Activated naive CD4-positive, alpha-beta T cell treated with anti-CD3 and anti-CD28 coated beads, Interleukin-2, amount 50 U/mL, for 72 hours (primary cell): ENCODE measurements at regions not wholly inside any gene's neighbourhood (a gene's known extent, or its start where the extent isn't known, plus 50 kb on each side); places are given as distances from the start of the nearest gene placed in this dataset.
"Not testable (repeated sequence)": the region's sequence is repeated elsewhere in the genome, so short reads cannot be mapped to it uniquely, and the experiment has no call there.

Experiments
- ATAC-seq, 2 donors: fragments of 150-1000 bp; cut with Tn5 transposase; 2 replicates each; pipeline ENCODE4 v1.10.0; 2021; ENCODE audit warnings: mild to moderate bottlenecking in 2 of 2, moderate library complexity in 2 of 2
- DNase-seq, 2 donors: peaks; one replicate each; pipeline ENCODE4 v3.0.0; 2021 to 2022; ENCODE audit warnings: low spot score in 2 of 2
- H3K27ac Mint-ChIP-seq, 2 donors: one replicate each; pipeline ENCODE4 v1.8.0; 2022; ENCODE audit warnings: mild to moderate bottlenecking in 2 of 2, mixed read lengths in 2 of 2
- H3K36me3 Mint-ChIP-seq, 2 donors: one replicate each; pipeline ENCODE4 v1.8.0; 2022; ENCODE audit warnings: mixed read lengths in 2 of 2
- H3K9me3 Mint-ChIP-seq, 2 donors: one replicate each; pipeline ENCODE4 v1.8.0; 2022; ENCODE audit warnings: mixed read lengths in 2 of 2

DNA sequence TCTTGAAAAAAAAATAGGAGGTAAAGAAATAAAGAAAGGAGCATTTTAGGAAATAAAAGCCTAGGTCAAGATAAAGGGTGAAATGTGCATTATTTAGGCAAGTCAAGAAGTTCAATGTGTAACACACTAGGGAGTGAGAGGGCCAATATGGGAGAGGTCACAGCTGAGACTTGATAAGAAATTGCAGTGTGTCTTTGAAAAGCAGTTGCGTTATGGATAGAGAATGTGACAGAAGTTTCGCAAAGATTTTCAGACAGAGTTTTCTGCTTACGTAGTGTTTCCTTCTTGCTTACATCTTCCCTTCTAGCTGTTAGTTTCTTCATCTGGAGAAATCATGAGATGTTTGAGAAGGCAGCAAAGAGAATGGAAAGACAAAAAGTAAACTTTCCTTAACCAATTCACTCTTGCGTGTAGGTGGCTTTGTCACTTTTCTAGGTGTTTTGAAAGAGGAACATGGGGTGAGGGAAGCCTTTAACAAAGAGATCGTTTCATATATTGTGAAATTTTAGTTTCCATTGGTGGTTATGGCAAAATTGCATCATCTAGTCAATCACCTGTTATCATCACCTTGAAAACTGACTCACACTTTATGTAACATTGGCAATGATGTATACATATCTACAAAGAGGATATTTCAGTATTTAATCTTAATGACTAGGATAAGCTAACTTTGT, 975.5 kb downstream of the OLFM4 start:
- Mint-ChIP-seq H3K36me3 (no peaks in the 10 kb centered on the region), H3K27ac (no peak overlapping the region), H3K9me3 (peaks cover 10 to 11% of the 10 kb centered on the region in 2 donors)
- no peak for DNase-seq
- no peak for ATAC-seq

DNA sequence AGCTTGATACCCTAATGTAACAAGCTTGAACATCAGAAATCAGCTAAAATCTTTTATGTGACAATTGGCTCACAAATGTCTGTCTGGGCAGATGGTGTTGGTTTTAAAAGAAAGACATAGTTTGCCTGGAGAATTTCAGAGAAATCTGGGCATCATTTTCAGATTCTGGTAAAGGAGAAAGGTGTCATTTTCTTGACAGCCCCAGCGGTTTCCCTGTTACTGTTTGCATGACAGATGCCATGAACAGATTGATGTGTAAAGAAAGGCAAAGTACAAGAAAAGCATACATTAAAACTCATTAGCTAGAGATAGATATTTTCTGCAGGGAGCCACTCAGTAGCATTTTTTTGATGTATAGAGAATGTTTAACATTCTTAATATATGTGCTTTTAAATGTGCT, 987.9 kb downstream of the OLFM4 start:
- H3K27ac Mint-ChIP-seq = no peak overlapping the region
- H3K9me3 Mint-ChIP-seq = peaks cover 17 to 30% of the 10 kb centered on the region in 2 donors
- ATAC-seq (no peak), DNase-seq (no peak)
- H3K36me3 Mint-ChIP-seq = no peaks in the 10 kb centered on the region

DNA sequence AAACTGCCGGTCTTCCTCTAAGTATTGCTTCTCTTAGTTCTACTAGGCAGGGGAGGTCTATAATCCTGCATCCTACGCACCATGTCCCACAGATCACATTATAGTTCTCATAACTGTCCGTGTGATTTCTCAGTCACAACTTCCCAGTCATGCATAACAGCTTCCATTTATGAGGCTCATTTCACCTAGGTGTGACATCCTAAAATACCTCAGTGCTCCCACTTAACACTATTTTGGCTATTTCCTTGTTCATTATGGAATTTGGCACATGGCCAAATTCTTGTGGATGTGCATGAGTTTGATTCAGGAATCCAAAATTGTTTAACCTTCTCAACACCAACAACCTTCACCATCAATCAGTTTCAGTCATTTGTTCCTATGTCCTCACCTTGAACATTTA, 989.9 kb downstream of the OLFM4 start:
- Mint-ChIP-seq H3K27ac (no peak overlapping the region), H3K9me3 (peaks cover 17 to 19% of the 10 kb centered on the region in 2 donors), H3K36me3 (no peaks in the 10 kb centered on the region)
- no peak for ATAC-seq
- DNase-seq = no peak

DNA sequence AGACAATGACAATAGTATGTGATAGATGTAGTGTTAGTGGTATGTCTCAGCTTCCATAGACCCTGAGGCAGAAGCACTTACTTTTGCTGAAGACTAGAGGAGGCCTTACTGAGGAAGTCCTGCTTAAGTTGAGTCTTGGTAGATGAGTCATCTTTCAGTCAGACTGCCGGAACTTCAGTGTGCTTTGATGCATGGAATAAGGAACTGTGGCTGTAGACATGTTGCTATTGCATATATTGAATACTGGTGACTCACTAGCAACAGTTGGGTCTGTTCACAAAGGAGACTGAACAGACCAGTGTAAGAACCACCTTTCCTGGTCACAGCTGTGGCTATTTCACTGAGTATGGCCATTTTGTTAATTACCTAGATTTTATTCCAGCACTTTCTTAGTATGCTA, 1000.6 kb downstream of the OLFM4 start:
- no peak for DNase-seq
- Mint-ChIP-seq H3K27ac (no peak overlapping the region), H3K36me3 (peaks cover 0 to 10% of the 10 kb centered on the region in 2 donors), H3K9me3 (peaks cover 12 to 30% of the 10 kb centered on the region in 2 donors)
- no peak for ATAC-seq

DNA sequence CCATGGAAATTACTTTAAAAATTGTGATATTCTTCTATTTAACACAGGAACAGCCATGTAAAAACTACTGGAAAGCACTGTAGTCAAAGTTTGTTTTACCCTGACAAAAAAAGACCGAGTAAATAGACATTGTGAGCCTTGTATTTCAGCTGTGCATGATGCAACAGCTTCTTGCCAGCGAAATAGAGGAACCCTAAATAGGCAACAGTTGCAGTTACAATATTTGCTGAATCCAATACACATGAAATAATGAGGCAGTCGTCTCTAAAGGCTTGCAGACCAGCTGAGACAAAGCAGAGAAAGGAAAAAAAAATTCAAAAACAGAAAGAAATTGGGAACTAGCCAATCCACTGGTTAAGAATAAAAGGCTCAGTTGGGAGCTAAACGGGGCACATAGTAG, 1001.1 kb downstream of the OLFM4 start:
- H3K36me3 Mint-ChIP-seq = peaks cover 0 to 8% of the 10 kb centered on the region in 2 donors
- H3K9me3 Mint-ChIP-seq = peaks cover 9 to 28% of the 10 kb centered on the region in 2 donors
- no peak overlapping the region for H3K27ac Mint-ChIP-seq
- ATAC-seq (no peak), DNase-seq (no peak)

DNA sequence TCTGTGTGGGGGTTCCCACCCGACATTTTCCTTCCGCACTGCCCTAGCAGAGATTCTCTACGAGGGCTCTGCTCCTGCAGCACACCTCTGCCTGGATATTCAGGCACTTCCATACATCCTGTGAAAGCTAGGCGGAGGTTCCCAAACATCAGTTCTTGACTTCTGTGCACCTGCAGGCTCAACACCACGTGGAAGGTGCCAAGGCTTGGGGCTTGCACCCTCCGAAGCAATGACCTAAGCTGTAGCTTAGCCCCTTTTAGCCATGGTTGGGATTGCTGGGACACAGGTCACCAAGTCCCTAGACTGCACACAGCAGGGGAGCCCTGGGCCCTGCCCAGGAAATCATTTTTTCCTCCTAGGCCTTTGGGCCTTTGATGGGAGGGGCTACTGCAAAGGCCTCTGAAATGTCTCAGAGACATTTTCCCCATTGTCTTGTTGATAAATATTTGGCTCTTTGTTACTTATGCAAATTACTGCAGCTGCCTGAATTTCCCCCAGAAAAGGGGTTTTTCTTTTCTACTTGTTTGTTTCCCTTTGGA, 1004.8 kb downstream of the OLFM4 start:
- Mint-ChIP-seq H3K9me3 (peaks cover 0 to 28% of the 10 kb centered on the region in 2 donors), H3K36me3 (peaks cover 0 to 8% of the 10 kb centered on the region in 2 donors), H3K27ac (no peak overlapping the region)
- DNase-seq (no peak), ATAC-seq (no peak)

DNA sequence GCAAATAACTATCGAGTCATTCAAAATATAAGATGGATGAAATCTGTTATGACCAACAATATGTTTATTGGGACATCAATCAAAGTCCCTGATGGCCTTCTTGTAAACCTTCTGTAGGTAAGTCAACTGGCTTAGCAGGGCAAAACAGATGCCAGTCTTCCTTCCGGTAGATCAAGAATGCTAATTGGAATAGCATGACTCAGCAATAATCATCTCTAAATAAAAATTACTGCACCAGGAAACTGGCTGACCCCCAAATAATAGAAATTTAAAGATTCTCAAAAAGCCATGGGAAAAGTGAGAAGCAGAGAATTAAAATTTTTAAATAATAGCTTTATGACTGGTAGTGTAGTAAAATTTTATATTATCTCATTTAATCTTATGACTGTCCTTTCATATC, 1005.4 kb downstream of the OLFM4 start:
- no peak overlapping the region for H3K27ac Mint-ChIP-seq
- no peak for ATAC-seq
- no peak for DNase-seq
- peaks cover 0 to 8% of the 10 kb centered on the region in 2 donors for H3K36me3 Mint-ChIP-seq
- peaks cover 4 to 23% of the 10 kb centered on the region in 2 donors for H3K9me3 Mint-ChIP-seq

DNA sequence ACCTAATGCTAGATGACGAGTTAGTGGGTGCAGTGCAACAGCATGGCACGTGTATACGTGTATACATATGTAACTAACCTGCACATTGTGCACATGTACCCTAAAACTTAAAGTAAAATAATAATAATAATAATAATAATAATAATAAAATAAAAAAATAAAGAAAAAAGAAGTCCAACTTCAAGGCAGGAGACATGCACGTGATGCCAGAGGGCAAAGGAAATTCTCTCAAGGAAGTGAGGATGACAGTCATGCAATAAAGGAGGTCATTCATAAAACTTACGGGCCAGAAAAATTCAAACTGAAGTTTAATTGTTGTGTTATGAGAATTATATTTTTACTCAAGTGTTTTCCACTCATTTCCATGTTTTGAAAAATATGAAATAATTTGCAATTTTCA, 1028.8 kb downstream of the OLFM4 start:
- H3K9me3 Mint-ChIP-seq, H3K27ac Mint-ChIP-seq, ATAC-seq, DNase-seq, H3K36me3 Mint-ChIP-seq: not testable (repeated sequence)

DNA sequence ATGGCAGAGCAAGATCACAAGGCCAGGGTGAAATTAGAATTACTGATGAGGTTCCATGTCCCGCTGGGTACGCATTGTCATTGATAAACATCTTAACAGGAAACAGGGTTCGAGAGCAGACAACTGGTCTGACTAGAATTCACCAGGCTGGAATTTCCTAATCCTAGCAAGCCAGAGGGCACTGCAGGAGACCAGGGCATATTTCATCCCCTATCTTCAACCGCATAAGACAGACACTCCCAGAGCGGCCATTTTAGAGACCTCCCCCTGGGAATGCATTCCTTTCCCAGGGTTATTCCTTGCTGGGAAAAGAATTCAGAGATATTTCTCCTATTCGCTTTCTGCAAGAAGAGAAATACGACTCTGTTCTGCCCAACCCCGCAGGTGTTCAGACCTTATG, 1041.3 kb downstream of the OLFM4 start:
- not testable (repeated sequence) for H3K27ac Mint-ChIP-seq, ATAC-seq, DNase-seq
- peaks cover 7 to 10% of the 10 kb centered on the region in 2 donors for H3K36me3 Mint-ChIP-seq
- peaks cover 17 to 29% of the 10 kb centered on the region in 2 donors for H3K9me3 Mint-ChIP-seq

DNA sequence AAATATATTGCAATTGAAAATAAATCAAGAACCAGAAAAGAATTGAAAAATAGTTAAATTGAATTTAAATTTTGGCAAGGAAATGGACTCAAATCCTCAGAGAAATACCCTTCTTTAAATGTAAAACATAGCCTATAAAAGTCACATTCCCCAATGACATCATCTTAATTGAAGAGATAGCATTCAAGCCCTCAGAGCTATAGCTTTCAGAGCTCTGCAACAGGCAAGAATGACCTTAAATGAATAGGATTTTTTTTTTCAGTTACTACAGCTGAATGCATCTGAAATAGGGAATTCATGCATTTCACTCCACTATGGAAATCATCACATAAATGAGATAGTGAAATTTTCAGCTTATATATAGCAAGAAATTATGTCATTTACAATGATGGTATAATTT, 1049.0 kb downstream of the OLFM4 start:
- Mint-ChIP-seq H3K9me3 (peaks cover 14 to 15% of the 10 kb centered on the region in 2 donors), H3K36me3 (no peaks in the 10 kb centered on the region), H3K27ac (no peak overlapping the region)
- ATAC-seq = no peak
- no peak for DNase-seq

DNA sequence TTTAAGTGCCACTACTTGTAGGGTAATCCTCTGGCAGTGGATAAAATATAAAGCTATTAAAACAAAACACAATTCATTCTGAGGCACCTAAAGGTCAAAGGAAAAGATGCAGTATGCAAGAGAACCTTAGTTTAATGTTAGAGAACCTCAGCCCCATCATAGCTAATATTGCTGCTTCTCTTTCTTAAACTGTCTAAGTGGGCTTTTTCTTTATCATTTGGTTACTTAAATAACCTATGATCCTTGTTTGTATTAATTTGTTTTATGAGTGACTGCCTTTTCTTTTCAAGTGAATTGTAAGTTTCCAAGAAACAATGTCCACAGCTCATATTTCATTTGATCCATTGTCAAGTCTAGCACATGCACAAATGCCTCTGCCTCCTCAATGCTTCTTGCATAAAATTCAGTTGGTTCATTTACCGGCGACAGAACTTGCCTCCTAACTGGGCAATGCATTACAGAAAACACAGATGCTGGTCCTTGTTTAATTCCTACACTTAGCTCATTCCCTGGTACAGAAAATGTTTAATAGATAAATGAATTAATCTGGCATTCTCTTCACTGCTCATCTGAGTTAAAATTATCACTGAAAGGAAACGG, 1049.8 kb downstream of the OLFM4 start:
- Mint-ChIP-seq H3K9me3 (peaks cover 12 to 14% of the 10 kb centered on the region in 2 donors), H3K36me3 (no peaks in the 10 kb centered on the region), H3K27ac (no peak overlapping the region)
- ATAC-seq (no peak), DNase-seq (no peak)

DNA sequence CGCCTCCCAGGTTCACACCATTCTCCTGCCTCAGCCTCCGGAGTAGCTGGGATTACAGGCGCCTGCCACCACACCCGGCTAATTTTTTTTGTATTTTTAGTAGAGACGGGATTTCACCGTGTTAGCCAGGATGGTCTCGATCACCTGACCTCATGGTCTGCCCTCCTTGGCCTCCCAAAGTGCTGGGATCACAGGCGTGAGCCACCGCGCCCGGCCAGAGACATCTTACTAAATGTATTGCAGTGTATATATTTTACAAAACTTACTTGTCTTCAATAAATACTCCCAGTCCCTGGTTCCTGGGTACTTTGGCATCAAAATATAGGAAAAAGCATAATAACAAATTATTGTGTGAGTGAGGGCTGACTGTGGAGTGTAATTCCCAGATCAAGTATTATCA, 1053.7 kb downstream of the OLFM4 start:
- not testable (repeated sequence) for DNase-seq, H3K27ac Mint-ChIP-seq, ATAC-seq, H3K36me3 Mint-ChIP-seq
- peaks cover 10 to 14% of the 10 kb centered on the region in 2 donors for H3K9me3 Mint-ChIP-seq

DNA sequence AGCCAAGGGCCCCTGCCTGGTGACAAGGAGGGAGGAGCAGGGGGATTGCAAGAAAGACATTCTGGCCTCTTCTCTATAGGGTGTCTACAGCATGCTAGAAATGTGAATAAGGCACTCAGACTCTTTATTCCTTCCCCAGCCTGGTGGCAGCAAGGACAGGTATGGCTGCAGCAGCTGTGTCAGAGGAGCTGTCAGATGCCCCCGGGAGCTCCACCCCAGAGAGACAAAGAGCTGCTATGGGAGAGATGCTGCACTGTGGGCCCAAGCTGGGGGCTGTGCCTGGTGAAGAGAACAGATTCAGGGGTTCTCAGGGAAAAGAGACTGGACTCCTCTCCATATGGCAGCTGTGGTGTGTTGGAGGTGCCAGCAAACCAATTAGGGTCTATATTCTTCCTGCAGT, 1063.3 kb downstream of the OLFM4 start:
- Mint-ChIP-seq H3K27ac (no peak overlapping the region), H3K36me3 (no peaks in the 10 kb centered on the region), H3K9me3 (peaks cover 18 to 20% of the 10 kb centered on the region in 2 donors)
- ATAC-seq (no peak), DNase-seq (no peak)

DNA sequence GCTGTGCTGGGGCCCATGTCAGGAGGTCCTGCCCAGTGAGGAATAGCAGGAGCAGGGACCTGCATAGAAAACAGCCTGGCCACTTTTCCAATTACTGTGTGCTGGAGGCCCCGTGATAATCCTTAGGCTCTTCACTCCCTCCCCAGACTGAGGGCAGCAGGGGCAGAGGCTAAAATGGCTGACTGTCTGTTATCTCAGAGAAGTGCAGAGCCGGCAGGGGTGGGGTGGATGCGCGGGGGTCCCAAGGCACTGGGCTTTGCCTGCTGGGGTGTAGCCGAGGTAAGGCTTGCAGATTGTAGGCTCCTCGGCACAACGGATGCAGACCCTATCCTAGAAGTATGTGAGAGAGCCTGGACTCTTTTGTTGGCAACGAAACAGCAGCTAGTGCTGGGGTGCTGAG, 1064.1 kb downstream of the OLFM4 start:
- Mint-ChIP-seq H3K27ac (no peak overlapping the region), H3K36me3 (no peaks in the 10 kb centered on the region), H3K9me3 (peaks cover 18 to 20% of the 10 kb centered on the region in 2 donors)
- ATAC-seq (no peak), DNase-seq (no peak)

DNA sequence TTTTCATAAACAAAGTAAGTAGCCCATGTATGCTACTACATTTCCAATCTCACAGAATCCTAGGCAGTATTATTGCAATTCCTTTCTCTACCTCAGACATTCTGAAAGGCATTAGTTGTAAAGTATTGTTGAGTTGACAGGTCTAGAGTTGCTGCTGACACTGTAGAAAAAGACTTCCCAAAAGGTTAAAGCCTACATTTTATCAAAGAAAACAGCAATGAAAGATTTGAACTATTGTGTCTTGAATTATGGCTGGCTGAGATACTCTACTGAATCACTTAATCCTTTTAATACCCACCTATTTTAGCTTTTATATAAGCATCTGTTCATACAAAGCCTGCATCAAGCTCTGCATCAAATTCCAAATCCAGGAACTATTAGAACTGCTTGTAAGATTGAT, 1082.0 kb downstream of the OLFM4 start:
- no peak for ATAC-seq
- H3K36me3 Mint-ChIP-seq = no peaks in the 10 kb centered on the region
- no peak overlapping the region for H3K27ac Mint-ChIP-seq
- peaks cover 10 to 13% of the 10 kb centered on the region in 2 donors for H3K9me3 Mint-ChIP-seq
- DNase-seq = no peak

DNA sequence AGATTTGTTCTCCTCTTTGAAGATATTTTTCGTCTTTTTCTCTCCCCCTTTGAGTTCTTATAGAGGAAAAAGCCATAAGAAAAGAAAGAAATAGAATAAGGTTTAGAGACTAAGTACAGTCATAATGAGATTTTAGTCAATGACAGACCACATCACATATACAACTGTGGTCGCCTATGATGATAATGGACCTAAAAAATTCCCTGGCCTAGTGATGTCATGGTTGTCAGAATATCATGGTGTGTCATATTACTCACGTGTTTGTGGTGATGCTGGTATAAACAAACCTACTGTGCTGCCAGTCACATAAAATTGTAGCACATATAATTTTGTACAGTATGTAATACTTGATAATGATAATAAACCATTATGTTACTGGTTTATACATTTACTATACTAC, 1096.1 kb downstream of the OLFM4 start:
- peaks cover 32 to 33% of the 10 kb centered on the region in 2 donors for H3K9me3 Mint-ChIP-seq
- H3K27ac Mint-ChIP-seq = no peak overlapping the region
- ATAC-seq = no peak
- peaks cover 0 to 10% of the 10 kb centered on the region in 2 donors for H3K36me3 Mint-ChIP-seq
- DNase-seq = no peak

DNA sequence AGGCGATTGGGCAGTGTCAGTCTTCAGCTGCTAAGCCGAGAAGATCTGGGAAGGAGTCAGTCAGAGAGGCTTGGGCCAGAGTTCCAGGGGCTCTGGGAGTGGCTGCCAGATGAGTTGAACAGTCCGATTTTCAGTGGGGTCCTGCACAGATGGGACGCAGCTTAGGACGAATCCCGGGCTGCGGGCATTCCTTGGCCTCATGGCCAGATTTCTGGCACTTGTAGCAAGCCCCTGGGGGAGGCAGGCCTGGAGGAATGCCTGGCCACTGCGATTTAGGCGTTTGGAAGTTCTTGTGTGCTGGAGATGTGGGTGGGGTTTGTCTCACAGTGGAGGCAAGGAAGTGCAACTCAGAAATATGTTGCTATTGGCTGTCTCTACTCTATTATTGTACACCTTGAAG, 1102.3 kb downstream of the OLFM4 start:
- not testable (repeated sequence) for H3K27ac Mint-ChIP-seq, DNase-seq, ATAC-seq
- H3K9me3 Mint-ChIP-seq = peaks cover 42 to 51% of the 10 kb centered on the region in 2 donors
- peaks cover 0 to 29% of the 10 kb centered on the region in 2 donors for H3K36me3 Mint-ChIP-seq

DNA sequence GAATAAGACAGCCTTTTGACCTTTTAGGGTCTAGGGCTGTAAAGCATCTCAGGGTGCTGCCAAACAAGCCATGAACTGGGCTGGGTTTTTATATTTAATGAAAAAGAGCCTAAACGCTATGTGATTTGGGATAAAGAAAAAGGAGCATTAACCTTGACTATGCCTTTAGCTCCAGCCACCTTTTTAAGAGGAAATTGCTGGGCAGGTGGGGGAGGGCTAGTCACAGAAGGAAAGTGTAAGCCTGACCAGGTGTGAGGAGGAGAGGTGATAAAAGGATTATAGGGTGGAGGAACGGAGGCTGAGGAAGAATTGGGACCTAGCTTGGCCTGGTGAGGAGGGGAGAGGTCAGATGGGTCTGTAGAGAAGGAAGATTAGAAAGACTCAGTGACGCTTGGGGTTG, 1102.8 kb downstream of the OLFM4 start:
- not testable (repeated sequence) for ATAC-seq, DNase-seq, H3K27ac Mint-ChIP-seq
- peaks cover 0 to 29% of the 10 kb centered on the region in 2 donors for H3K36me3 Mint-ChIP-seq
- H3K9me3 Mint-ChIP-seq = peaks cover 44 to 49% of the 10 kb centered on the region in 2 donors
